Sigmoid colon (tissue), 4 donors: ENCODE measurements at regions not wholly inside any gene's neighbourhood (a gene's known extent, or its start where the extent isn't known, plus 50 kb on each side); places are given as distances from the start of the nearest gene placed in this dataset.
"Not testable (repeated sequence)": the region's sequence is repeated elsewhere in the genome, so short reads cannot be mapped to it uniquely, and the experiment has no call there.

Source experiments
- CTCF ChIP-seq, 4 experiments: fragments of 450-650 bp in 3 of 4; fragments of 200-600 bp in 1 of 4; IDR thresholded peaks; one replicate each; pipeline ENCODE4 v1.5.1; 2016 to 2019; ENCODE audit warnings: antibody characterized with exemption in 4 of 4, mild to moderate bottlenecking in 3 of 4, moderate library complexity in 2 of 4
- EP300 ChIP-seq, 4 donors: sonication (generic); formaldehyde crosslinking; IDR thresholded peaks; one replicate each; pipeline ENCODE4 v1.6.1; 2017; ENCODE audit warnings: antibody characterized with exemption in 4 of 4
- POLR2A ChIP-seq, 2 donors: fragments of 450-650 bp; IDR thresholded peaks; one replicate each; pipeline ENCODE4 v1.6.1; 2016; ENCODE audit warnings: antibody characterized with exemption in 2 of 2, mild to moderate bottlenecking in 2 of 2, moderate library complexity in 2 of 2

GRCh38 chr3:13988925-13989324 lies 109.1 kb upstream of the WNT7A start:
- TF ChIP-seq EP300, CTCF, POLR2A (IDR thresholded peaks at IDR 0.05): not testable (repeated sequence)
